Left renal pelvis (tissue), 4 donors: ENCODE measurements at regions not wholly inside any gene's neighbourhood (a gene's known extent, or its start where the extent isn't known, plus 50 kb on each side); places are given as distances from the start of the nearest gene placed in this dataset.
"Not testable (repeated sequence)": the region's sequence is repeated elsewhere in the genome, so short reads cannot be mapped to it uniquely, and the experiment has no call there.

Source experiments
- DNase-seq, 4 donors: peaks; one replicate each; pipeline ENCODE4 v3.0.0-alpha.2; 2013; ENCODE audit warnings: low read depth in 4 of 4, low spot score in 3 of 4

DNA sequence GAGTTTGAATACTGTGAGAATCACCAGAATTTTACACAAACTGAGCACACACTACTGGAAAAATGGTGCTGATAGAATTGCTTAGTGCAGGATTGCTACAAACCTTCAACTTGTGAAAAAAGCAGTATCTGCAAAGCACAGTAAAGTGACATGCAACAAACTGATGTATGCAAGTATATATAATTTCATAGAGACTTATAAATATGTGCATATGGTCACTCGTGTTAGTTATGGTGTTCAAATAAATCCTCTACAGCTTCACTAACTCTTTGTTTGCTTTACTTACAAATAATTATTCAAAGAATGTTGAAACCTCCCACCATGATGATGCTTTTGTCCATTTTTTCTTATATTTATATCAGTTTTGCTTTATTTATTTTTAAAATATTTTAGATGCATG lies 1130.9 kb upstream of the CELF2 start:
- no peak for DNase-seq

GRCh38 chr10:9895453-9895852 lies 1122.2 kb upstream of the CELF2 start:
- no peak for DNase-seq

DNA sequence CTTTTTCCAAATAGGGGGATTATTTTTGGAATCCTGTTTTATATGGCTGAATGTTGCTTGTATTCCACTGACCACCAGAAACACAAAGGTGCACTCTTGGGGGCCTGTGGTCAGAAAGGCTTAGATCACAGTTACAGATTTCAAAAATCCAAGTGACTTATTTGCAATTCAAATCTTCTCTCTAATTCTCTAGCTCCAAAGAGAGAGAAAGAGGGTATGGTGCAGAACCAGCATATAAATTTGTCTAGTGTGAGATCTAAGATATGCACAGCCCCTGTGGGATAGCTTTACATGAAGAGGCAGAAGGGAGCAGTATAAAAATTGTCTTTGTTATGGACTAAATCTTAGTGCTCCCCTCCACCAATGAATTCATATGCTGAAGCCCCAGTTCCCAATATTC lies 1121.7 kb upstream of the CELF2 start:
- DNase-seq, result no peak

DNA sequence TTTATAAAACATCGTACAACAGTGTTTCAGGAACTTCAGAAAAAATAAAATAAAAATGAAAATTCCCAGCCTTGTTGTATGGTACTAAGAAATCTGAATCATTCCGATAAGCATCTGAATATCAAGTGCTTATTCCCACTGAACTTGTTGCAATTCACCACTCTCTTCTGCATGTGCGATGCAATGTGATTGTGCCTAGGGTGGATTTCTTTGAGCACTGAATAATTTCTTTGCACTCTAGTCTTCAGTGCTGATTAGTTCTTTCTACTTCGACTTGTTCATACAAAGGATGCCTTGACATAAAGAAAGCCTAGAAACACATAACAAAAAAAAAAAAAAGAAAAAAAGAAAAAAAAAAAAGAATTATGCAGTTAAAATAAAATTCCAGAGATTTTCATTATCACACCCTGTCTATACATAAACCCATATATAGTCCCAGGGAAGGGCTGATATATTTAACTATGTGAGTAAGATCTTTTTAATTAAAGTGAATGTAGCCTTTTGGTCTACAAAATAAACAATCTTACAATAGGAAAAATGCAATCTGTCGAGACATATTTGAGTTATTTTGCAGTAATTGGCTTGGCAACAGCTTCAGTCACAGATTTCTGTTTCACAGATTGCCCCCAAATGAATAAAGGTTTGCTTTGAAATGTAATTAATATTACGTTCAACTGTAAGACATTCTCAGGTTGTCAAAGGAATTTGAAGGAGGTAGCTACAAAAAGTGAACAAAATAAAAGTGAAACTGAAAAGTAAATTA lies 1118.9 kb upstream of the CELF2 start:
- no peak for DNase-seq

- DNase-seq, result peak in 1 of 4 donors; percentile 18
These were observed 1116.9 kb upstream of the CELF2 start for GRCh38 chr10:9900751-9901150.

GRCh38 chr10:9901971-9902370 lies 1115.7 kb upstream of the CELF2 start:
- DNase-seq, result no peak

GRCh38 chr10:9910446-9910845 lies 1107.2 kb upstream of the CELF2 start:
- DNase-seq, result no peak

GRCh38 chr10:9911488-9911887 lies 1106.2 kb upstream of the CELF2 start:
- no peak for DNase-seq

DNA sequence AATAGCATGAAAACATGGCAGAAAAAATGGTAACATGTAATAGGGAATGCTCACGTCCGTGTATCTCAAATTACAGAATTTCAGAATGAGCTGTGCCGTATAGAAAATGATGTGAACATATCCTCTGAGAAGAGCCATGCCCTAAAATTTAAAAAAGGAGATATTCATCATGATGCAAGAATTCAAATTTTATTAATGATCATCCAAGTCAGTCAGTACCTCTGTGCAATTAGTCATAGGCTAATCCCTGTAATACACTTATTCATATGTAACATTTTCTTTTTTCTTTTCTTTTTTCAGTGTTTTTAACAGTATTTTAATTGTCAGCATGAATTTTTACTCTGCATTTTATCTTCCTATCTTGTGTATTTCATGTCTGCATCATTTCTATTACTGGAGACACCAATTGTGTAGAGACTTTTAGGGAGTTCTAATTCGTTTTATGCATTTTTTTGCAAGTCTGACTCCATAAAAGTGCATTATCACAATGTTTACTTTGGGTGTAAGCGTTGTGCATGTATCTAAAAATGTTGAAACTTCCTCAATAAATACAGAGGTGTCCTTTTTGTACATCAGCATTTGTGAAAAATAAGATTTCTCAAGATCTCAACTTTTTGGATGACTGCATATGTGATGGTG lies 1103.7 kb upstream of the CELF2 start:
- DNase-seq, result no peak

GRCh38 chr10:9921544-9921943 lies 1096.1 kb upstream of the CELF2 start:
- DNase-seq, result no peak

- DNase-seq, result no peak
These were observed 1095.4 kb upstream of the CELF2 start for GRCh38 chr10:9922126-9922870.

DNA sequence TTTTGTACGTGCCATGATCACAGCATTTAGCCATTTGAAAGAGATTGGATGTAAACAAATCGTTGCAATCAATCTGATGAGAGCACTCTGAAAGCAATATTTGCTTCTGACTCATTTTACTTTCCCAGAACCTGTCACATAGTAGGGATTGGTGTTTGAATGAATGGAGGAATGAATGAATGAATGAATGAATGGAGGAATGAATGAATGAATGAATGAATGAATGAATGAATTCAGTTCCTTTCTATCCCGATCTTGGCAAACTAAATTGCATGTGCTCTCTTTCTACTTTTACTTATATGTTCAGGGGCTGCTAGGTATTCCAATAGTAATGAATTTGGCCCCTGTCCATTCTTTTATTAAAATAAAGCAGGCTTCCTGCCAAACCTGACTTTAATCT lies 1091.7 kb upstream of the CELF2 start:
- DNase-seq, result no peak

DNA sequence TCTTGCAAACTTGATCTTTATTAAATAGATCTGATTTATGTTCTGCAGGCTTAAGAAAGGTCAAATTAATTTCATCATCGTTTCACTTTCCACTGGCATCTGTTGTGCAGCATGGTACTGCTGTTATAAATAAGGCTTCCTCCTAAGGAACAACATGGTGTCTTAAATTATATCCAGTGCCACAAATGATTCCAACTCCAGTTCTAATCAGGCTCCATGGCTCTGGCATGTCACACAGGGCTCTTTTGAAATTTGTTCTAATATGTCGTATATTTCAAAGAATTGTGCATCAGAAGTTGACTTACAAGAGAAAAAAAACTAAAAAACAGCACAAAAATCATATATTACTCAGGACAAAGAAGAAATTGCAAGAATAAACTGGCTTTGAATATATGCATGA lies 1090.8 kb upstream of the CELF2 start:
- no peak for DNase-seq

- no peak for DNase-seq
These were observed 1078.0 kb upstream of the CELF2 start for GRCh38 chr10:9939716-9940115.

DNA sequence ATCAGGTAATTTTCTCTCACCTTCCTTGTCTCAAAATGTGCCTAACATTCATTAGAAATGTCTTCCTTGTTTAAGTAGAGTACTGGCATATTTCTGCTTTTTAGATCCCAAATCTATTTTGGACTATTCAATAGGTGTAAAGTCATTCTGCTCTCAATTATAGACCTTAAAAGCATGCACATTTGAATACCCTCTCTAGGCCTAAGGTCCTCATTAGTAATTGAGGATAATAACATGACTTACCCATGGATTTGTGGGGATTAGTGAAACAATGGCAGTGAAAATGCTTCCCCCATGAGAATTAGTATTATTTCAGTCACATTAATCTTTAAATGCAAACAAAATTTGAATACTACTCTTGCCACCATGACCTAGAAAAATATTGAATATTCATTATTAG lies 1073.0 kb upstream of the CELF2 start:
- DNase-seq, result no peak

- no peak for DNase-seq
These were observed 1067.6 kb upstream of the CELF2 start for GRCh38 chr10:9950070-9950469.

DNA sequence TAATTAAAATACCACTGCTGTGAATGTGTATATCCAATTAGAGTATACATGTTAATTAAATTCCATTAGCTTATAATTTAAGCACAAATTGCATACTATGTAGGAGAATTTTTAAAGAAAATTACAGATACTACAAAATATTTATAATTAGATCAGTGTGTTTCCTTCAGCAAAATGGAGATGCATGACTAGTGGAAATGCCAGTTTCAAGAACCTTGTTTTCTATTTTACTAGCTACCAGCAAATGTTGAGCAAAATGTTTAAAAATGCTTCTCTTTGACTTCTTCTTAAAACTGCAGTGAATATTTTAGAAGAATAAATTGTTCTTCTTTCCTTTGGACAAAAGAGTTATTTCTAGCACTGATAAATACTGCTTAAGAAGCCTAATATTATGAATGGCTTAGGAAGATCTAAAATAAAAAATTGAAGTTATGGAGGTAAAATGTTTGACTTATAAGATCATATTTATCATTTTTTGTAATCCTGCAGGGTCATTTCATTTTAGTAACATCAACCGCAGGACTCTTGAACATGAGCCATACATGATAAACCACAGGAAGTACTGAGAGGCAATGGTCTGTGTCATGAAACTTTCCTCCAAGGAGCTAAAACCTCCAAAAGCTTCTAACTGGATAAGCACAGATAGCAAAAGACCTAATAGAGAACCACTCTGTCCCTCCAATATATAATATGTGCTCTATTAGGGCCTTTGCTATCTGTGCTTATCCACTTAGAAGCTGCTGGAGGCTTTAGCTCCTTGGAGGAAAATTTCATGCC lies 1066.0 kb upstream of the CELF2 start:
- no peak for DNase-seq

DNA sequence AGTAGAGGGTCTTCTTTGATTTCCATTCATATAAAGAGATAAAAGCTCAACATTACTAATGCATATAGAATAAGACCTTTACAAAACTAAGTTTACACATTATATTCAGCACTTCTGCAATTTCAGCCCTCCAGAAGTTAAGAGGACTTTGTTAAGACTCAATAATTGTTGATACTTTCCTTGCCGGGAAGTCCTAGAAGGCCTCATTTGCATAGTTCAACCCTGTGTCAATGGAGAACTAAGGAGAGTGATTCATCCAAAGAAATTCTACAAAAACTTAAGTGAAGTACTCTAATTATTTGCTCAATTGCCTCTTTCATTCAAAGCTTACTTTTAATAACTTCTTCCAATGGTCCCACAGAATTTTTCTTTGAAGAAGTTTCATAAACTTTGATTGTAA lies 1060.3 kb upstream of the CELF2 start:
- no peak for DNase-seq

- DNase-seq, result not testable (repeated sequence)
These were observed 1059.8 kb upstream of the CELF2 start for GRCh38 chr10:9957876-9958275.

GRCh38 chr10:9965341-9965740 lies 1052.3 kb upstream of the CELF2 start:
- no peak for DNase-seq

DNA sequence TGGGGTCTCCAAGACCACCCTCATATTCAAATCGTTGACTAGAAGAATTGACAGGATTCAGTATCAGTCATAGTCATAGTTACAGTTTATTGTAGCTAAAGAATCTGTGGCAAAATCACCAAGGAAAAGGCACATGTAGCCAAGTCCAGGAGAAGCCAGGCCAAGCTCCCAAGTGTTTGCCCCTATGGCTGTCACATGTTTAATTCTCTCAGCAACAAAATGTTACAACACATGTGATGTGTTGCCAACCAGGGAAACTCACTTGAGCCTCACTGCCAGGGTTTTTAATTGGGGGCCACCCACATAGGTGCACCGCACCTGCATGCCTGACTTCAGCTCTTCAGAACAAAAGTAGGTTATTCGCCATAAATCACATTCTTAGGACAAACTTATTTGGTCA lies 1030.9 kb upstream of the CELF2 start:
- DNase-seq, result no peak
